Kidney (tissue), 13 donors: ENCODE measurements at regions not wholly inside any gene's neighbourhood (a gene's known extent, or its start where the extent isn't known, plus 50 kb on each side); places are given as distances from the start of the nearest gene placed in this dataset.

Source experiments
- DNase-seq, 5 donors: peaks; one replicate each; pipeline ENCODE4 v3.0.0-alpha.2; 2013 to 2020
- FAIRE-seq: peaks from 2 replicates; lab custom pipeline; 2012; peaks lifted over from hg19 to GRCh38; lab: Jason Lieb, UNC
- H3K27ac ChIP-seq, 2 donors: one replicate each; pipeline ENCODE4 v1.7.0; 2013; ENCODE audit warnings: low read depth in 2 of 2, low read length in 2 of 2, inconsistent platforms in 1 of 2
- H3K27me3 ChIP-seq: one replicate; pipeline ENCODE4 v1.7.1; 2013; ENCODE audit warnings: low read length, inconsistent platforms; ENCODE audit not compliant: control insufficient read depth, insufficient read depth
- H3K36me3 ChIP-seq, 3 donors: one replicate each; pipeline versions ENCODE4 v1.7.0 to v1.7.1; 2013; ENCODE audit warnings: low read length in 3 of 3, control low read depth in 1 of 3, inconsistent platforms in 1 of 3; ENCODE audit not compliant: insufficient read depth in 3 of 3, control insufficient read depth in 2 of 3
- H3K4me1 ChIP-seq, 3 donors: one replicate each; pipeline versions ENCODE4 v1.7.0 to v1.7.1; 2013; ENCODE audit warnings: low read length in 3 of 3, inconsistent platforms in 1 of 3, low read depth in 1 of 3; ENCODE audit not compliant: control insufficient read depth in 2 of 3, insufficient read depth in 2 of 3
- H3K4me3 ChIP-seq, 3 donors: one replicate each; pipeline versions ENCODE4 v1.7.0 to v1.8.1; 2013; ENCODE audit warnings: low read length in 3 of 3, control low read depth in 1 of 3, inconsistent platforms in 1 of 3
- H3K9ac ChIP-seq, 3 donors: one replicate each; pipeline versions ENCODE4 v1.7.0 to v1.7.1; 2013; ENCODE audit warnings: low read length in 3 of 3, control low read depth in 1 of 3, inconsistent platforms in 1 of 3
- H3K9me3 ChIP-seq, 3 donors: one replicate each; pipeline versions ENCODE4 v1.7.0 to v1.7.1; 2013; ENCODE audit warnings: low read length in 3 of 3, control low read depth in 1 of 3, inconsistent platforms in 1 of 3; ENCODE audit not compliant: control insufficient read depth in 2 of 3, insufficient read depth in 1 of 3
- CTCF ChIP-seq: IDR thresholded peaks from 3 replicates; pipeline ENCODE4 v1.5.1; 2012; ENCODE audit warnings: mild to moderate bottlenecking, moderate library complexity, borderline replicate concordance; ENCODE audit not compliant: insufficient read depth; ENCODE audit errors: extremely low read depth
- intact Hi-C: fragments of 100-400 bp; cut with DNase I; formaldehyde crosslinking; loops from one replicate; pipeline ENCODE4 v1.11.1; 2022
- donor health status: control.
- donor health status: control.
- donor health status: control.
- donor health status: control.
- donor health status: control.
- donor health status: DM: yes; HTN: yes; CAD: no.
- donor health status: Normal renal cell carcinoma (clear cell type).

GRCh38 chr2:64219149-64219548 lies 74.9 kb upstream of the PELI1 start:
- DNase-seq (no peak), FAIRE-seq (no peak)
- H3K9ac ChIP-seq: no peak overlapping the region
- H3K27ac ChIP-seq: no peak overlapping the region
- no peaks in the 10 kb centered on the region for H3K9me3 ChIP-seq
- H3K4me3 ChIP-seq: no peak overlapping the region
- no peaks in the 10 kb centered on the region for H3K4me1 ChIP-seq
- no peaks in the 10 kb centered on the region for H3K27me3 ChIP-seq
- intact Hi-C loops: no loop called here
- TF ChIP-seq CTCF: no peak
- no peaks in the 10 kb centered on the region for H3K36me3 ChIP-seq

- no peak for FAIRE-seq
Observed at GRCh38 chr2:64220265-64220664, 76.0 kb upstream of the PELI1 start.

GRCh38 chr2:64220894-64221617 lies 76.8 kb upstream of the PELI1 start:
- intact Hi-C loops: no loop called here
- TF ChIP-seq CTCF: no peak
- no peak for FAIRE-seq
- no peak overlapping the region for H3K27ac ChIP-seq
- no peak overlapping the region for H3K9ac ChIP-seq
- no peaks in the 10 kb centered on the region for H3K36me3 ChIP-seq
- H3K9me3 ChIP-seq: no peaks in the 10 kb centered on the region
- H3K4me3 ChIP-seq: no peak overlapping the region
- H3K4me1 ChIP-seq: no peaks in the 10 kb centered on the region
- H3K27me3 ChIP-seq: no peaks in the 10 kb centered on the region
- no peak for DNase-seq

More at GRCh38 chr2:64220265-64220664, 76.0 kb upstream of the PELI1 start:
- Histone ChIP-seq H3K4me3 (no peak overlapping the region), H3K36me3 (no peaks in the 10 kb centered on the region), H3K4me1 (no peaks in the 10 kb centered on the region), H3K9me3 (no peaks in the 10 kb centered on the region), H3K27me3 (no peaks in the 10 kb centered on the region), H3K9ac (no peak overlapping the region), H3K27ac (no peak overlapping the region)
- intact Hi-C loops: no loop called here
- no peak for DNase-seq
- TF ChIP-seq CTCF: no peak
